WTC11 (cell line): ENCODE measurements at regions not wholly inside any gene's neighbourhood (a gene's known extent, or its start where the extent isn't known, plus 50 kb on each side); places are given as distances from the start of the nearest gene placed in this dataset.

Experiments
- ATAC-seq: fragments of 200-7000 bp; cut with Tn5 transposase; 2 replicates; pipeline ENCODE4 v1.10.0; 2021; ENCODE audit warnings: mild to moderate bottlenecking, moderate library complexity
- CTCF ChIA-PET: fragments of 300-600 bp; sonication (Branson Sonifier 250); formaldehyde crosslinking; loops from one replicate; lab custom pipeline; 2021; ENCODE audit warnings: antibody characterized with exemption; lab: Charles Lee
- POLR2A ChIA-PET: fragments of 350-600 bp; sonication (Branson Sonifier 250); formaldehyde crosslinking; loops from one replicate; lab custom pipeline; 2021; ENCODE audit warnings: antibody characterized with exemption; lab: Charles Lee
- DNase-seq: peaks from one replicate; pipeline ENCODE4 v3.0.0; 2021; ENCODE audit warnings: low spot score
- H3K27ac Mint-ChIP-seq: 2 replicates; pipeline ENCODE4 v1.8.0; 2021; ENCODE audit warnings: mixed read lengths
- H3K27me3 Mint-ChIP-seq: 2 replicates; pipeline ENCODE4 v1.8.0; 2021; ENCODE audit warnings: low read depth, mild to moderate bottlenecking, moderate library complexity, mixed read lengths
- H3K36me3 Mint-ChIP-seq: 2 replicates; pipeline ENCODE4 v1.8.0; 2021; ENCODE audit warnings: mixed read lengths
- H3K4me1 Mint-ChIP-seq: 2 replicates; pipeline ENCODE4 v1.8.0; 2022; ENCODE audit warnings: mixed read lengths
- H3K4me3 Mint-ChIP-seq: 2 replicates; pipeline ENCODE4 v1.8.0; 2021; ENCODE audit warnings: mild to moderate bottlenecking, moderate library complexity, mixed read lengths
- H3K9me3 Mint-ChIP-seq: 2 replicates; pipeline ENCODE4 v1.8.0; 2021; ENCODE audit warnings: mixed read lengths
- ATF1 ChIP-seq: sonication (generic); formaldehyde crosslinking; IDR thresholded peaks from 2 replicates; pipeline ENCODE4 v1.8.1; 2023; ENCODE audit warnings: mild to moderate bottlenecking, moderate library complexity, missing genetic modification reagents
- FOXJ3 ChIP-seq: sonication (generic); formaldehyde crosslinking; IDR thresholded peaks from 2 replicates; pipeline ENCODE4 v1.9.0; 2021; ENCODE audit warnings: missing genetic modification reagents, mild to moderate bottlenecking, borderline replicate concordance
- FOXP1 ChIP-seq: sonication (generic); formaldehyde crosslinking; IDR thresholded peaks from 2 replicates; pipeline ENCODE4 v1.8.0; 2022; ENCODE audit warnings: missing genetic modification reagents, mild to moderate bottlenecking, moderate library complexity, borderline replicate concordance
- HMGA2 ChIP-seq: fragments of 250-450 bp; sonication (Bioruptor Pico); IDR thresholded peaks from 2 replicates; pipeline ENCODE4 v1.4.0; 2021; ENCODE audit warnings: mild to moderate bottlenecking, moderate library complexity
- JUN ChIP-seq: sonication (generic); formaldehyde crosslinking; IDR thresholded peaks from 2 replicates; pipeline ENCODE4 v1.8.0; 2023; ENCODE audit warnings: mild to moderate bottlenecking, missing genetic modification reagents
- KAT7 ChIP-seq: sonication (generic); formaldehyde crosslinking; IDR thresholded peaks from 2 replicates; pipeline ENCODE4 v1.8.1; 2023; ENCODE audit warnings: missing genetic modification reagents, mild to moderate bottlenecking, borderline replicate concordance
- NFE2L1 ChIP-seq: sonication (generic); formaldehyde crosslinking; IDR thresholded peaks from 2 replicates; pipeline ENCODE4 v1.8.1; 2023; ENCODE audit warnings: missing genetic modification reagents
- NR3C1 ChIP-seq: sonication (generic); formaldehyde crosslinking; conservative IDR thresholded peaks from 2 replicates; pipeline ENCODE4 v1.8.1; 2023; ENCODE audit warnings: low read depth, mild to moderate bottlenecking, missing genetic modification reagents
- RELA ChIP-seq: sonication (generic); formaldehyde crosslinking; IDR thresholded peaks from 2 replicates; pipeline ENCODE4 v1.8.1; 2022; ENCODE audit warnings: missing genetic modification reagents, mild to moderate bottlenecking, borderline replicate concordance
- ZNF423 ChIP-seq: fragments of 250-450 bp; sonication (Bioruptor Pico); IDR thresholded peaks from 2 replicates; pipeline ENCODE4 v2.1.2; 2022; ENCODE audit warnings: mild to moderate bottlenecking, moderate library complexity
- TF ChIP-seq, protein P1 (sequence below): fragments of 200-600 bp; IDR thresholded peaks from 2 replicates; pipeline ENCODE4 v1.8.0; 2022; ENCODE audit warnings: antibody characterized with exemption
- TF ChIP-seq, protein P2 (sequence below): fragments of 250-450 bp; sonication (Bioruptor Pico); conservative IDR thresholded peaks from 2 replicates; pipeline ENCODE4 v1.9.0; 2021; ENCODE audit warnings: mild to moderate bottlenecking
- TF ChIP-seq, protein P3 (sequence below): sonication (generic); formaldehyde crosslinking; IDR thresholded peaks from 2 replicates; pipeline ENCODE4 v1.8.1; 2022; ENCODE audit warnings: mild to moderate bottlenecking, missing genetic modification reagents, moderate library complexity, borderline replicate concordance
- TF ChIP-seq, protein P4 (sequence below): sonication (generic); formaldehyde crosslinking; IDR thresholded peaks from 2 replicates; pipeline ENCODE4 v1.8.1; 2023; ENCODE audit warnings: mild to moderate bottlenecking, missing genetic modification reagents
- TF ChIP-seq, protein P5 (sequence below): fragments of 250-450 bp; sonication (Bioruptor Pico); IDR thresholded peaks from 2 replicates; pipeline ENCODE4 v1.8.0; 2021; ENCODE audit warnings: mild to moderate bottlenecking
- TF ChIP-seq, protein P6 (sequence below): sonication (generic); formaldehyde crosslinking; IDR thresholded peaks from 2 replicates; pipeline ENCODE4 v1.8.1; 2023; ENCODE audit warnings: mild to moderate bottlenecking, missing genetic modification reagents
- TF ChIP-seq, protein P7 (sequence below): fragments of 250-450 bp; sonication (Bioruptor Pico); IDR thresholded peaks from 2 replicates; pipeline ENCODE4 v2.1.2; 2022; ENCODE audit warnings: mild to moderate bottlenecking, moderate library complexity
- TF ChIP-seq, protein P8 (sequence below): sonication (generic); formaldehyde crosslinking; IDR thresholded peaks from 2 replicates; pipeline ENCODE4 v1.8.0; 2022; ENCODE audit warnings: mild to moderate bottlenecking, missing genetic modification reagents

DNA sequence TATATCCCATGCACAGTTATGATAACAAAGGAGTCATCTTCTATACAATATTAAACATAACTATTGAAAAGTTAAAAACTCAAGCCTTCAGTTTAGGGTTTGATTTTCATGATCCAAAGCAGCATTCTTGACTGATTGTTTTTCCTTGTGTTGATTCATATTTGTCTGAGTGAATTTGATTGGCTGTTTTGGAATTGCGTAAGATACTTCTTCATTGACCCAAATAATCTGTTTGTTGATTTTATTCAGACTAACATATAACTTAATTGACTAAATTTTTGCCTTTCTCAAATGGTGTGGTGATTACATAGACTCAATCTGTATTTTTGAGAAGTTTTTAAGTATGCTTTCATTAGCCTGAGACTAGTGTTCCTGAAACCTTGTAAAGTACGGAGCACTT is 305.7 kb upstream of the TNP1 start:
- Mint-ChIP-seq H3K27ac (no peak overlapping the region), H3K27me3 (no peaks in the 10 kb centered on the region; the same call in 1 of the 2 replicates), H3K9me3 (peaks cover 15% of the 10 kb centered on the region), H3K4me1 (no peaks in the 10 kb centered on the region), H3K4me3 (no peak overlapping the region), H3K36me3 (no peaks in the 10 kb centered on the region)
- ChIA-PET POLR2A (no interaction called here), CTCF (interaction anchor here (1.0 to 1.9 kb wide), 15 partner anchors 11 to 591 kb away, joined by 3 to 30 read pairs (median 6); partner anchors contain the start of gene IGFBP5)
- TF ChIP-seq, protein P1, sequence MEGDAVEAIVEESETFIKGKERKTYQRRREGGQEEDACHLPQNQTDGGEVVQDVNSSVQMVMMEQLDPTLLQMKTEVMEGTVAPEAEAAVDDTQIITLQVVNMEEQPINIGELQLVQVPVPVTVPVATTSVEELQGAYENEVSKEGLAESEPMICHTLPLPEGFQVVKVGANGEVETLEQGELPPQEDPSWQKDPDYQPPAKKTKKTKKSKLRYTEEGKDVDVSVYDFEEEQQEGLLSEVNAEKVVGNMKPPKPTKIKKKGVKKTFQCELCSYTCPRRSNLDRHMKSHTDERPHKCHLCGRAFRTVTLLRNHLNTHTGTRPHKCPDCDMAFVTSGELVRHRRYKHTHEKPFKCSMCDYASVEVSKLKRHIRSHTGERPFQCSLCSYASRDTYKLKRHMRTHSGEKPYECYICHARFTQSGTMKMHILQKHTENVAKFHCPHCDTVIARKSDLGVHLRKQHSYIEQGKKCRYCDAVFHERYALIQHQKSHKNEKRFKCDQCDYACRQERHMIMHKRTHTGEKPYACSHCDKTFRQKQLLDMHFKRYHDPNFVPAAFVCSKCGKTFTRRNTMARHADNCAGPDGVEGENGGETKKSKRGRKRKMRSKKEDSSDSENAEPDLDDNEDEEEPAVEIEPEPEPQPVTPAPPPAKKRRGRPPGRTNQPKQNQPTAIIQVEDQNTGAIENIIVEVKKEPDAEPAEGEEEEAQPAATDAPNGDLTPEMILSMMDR, result no peak
- no peak for TF ChIP-seq HMGA2 (CRISPR knock-in tag)
- no peak for TF ChIP-seq NFE2L1 (CRISPR knock-in tag)
- TF ChIP-seq JUN (CRISPR knock-in tag), result no peak
- TF ChIP-seq FOXJ3, result no peak
- no peak for TF ChIP-seq KAT7 (CRISPR knock-in tag)
- TF ChIP-seq NR3C1 (CRISPR knock-in tag), result no peak
- no peak for DNase-seq
- no peak for ATAC-seq

DNA sequence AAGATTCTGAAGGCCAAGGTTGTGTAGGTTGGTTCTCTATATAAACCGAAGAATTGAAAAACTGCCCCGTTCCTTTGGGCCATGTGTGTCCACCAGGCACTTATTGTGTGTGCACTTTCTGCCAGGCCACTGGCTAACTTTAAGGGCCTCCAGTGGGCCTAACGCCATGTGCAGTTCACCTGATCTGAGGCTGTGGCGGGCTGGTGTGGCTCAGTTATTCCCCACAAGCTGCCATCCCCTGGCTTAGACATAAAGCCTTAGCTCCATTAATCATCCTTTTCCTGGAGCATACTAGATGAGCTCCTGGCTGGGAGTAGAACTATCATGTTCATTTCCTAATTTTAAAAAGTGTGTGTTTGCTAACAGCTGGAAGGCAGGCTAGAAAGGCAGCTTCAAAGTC is 304.1 kb upstream of the TNP1 start:
- Mint-ChIP-seq H3K27me3 (no peaks in the 10 kb centered on the region; the same call in 1 of the 2 replicates), H3K27ac (no peak overlapping the region), H3K36me3 (no peaks in the 10 kb centered on the region), H3K4me3 (no peak overlapping the region), H3K9me3 (peaks cover 6% of the 10 kb centered on the region), H3K4me1 (no peaks in the 10 kb centered on the region)
- no peak for ATAC-seq
- CTCF ChIA-PET, result interaction anchor here (0.6 kb wide), 1 partner anchor 31 kb away, joined by 3 read pairs; no protein-coding TSS in a partner anchor
- TF ChIP-seq RELA (CRISPR knock-in tag) (no peak), FOXP1 (no peak), ATF1 (no peak), ZNF423 (no peak)
- TF ChIP-seq, protein P2, sequence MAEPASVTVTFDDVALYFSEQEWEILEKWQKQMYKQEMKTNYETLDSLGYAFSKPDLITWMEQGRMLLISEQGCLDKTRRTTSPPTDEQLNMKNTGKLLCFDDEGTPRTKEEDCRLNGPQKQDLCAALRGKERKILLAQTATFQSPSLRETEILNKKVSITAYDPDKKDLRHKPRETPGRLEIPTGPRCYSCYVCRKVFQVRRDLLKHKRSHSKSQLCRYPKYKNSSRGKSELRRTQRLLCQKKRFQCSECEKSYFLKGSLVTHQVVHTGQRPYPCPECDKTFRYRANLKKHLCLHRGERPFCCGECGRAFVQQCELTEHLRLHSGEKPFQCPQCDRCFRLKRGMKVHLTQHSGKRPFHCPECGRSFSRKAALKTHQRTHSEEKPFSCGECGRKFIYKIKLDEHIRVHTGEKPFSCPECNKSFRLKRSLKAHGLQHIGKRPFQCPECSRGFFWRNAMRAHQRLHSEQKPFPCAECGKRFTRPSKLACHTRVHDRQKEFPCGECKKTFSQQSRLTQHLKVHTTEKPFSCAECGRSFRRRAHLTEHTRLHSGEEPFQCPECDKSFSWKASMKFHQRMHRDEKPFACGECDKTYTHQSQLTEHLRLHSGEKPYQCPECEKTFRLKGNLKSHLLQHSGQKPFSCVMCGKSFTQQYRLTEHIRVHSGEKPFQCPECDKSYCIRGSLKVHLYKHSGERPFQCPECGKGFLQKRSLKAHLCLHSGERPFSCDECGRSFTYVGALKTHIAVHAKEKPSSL (CRISPR knock-in tag), result no peak
- TF ChIP-seq, protein P3, sequence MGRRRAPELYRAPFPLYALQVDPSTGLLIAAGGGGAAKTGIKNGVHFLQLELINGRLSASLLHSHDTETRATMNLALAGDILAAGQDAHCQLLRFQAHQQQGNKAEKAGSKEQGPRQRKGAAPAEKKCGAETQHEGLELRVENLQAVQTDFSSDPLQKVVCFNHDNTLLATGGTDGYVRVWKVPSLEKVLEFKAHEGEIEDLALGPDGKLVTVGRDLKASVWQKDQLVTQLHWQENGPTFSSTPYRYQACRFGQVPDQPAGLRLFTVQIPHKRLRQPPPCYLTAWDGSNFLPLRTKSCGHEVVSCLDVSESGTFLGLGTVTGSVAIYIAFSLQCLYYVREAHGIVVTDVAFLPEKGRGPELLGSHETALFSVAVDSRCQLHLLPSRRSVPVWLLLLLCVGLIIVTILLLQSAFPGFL, result no peak
- TF ChIP-seq, protein P4, sequence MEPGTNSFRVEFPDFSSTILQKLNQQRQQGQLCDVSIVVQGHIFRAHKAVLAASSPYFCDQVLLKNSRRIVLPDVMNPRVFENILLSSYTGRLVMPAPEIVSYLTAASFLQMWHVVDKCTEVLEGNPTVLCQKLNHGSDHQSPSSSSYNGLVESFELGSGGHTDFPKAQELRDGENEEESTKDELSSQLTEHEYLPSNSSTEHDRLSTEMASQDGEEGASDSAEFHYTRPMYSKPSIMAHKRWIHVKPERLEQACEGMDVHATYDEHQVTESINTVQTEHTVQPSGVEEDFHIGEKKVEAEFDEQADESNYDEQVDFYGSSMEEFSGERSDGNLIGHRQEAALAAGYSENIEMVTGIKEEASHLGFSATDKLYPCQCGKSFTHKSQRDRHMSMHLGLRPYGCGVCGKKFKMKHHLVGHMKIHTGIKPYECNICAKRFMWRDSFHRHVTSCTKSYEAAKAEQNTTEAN (CRISPR knock-in tag), result no peak
- TF ChIP-seq, protein P5, sequence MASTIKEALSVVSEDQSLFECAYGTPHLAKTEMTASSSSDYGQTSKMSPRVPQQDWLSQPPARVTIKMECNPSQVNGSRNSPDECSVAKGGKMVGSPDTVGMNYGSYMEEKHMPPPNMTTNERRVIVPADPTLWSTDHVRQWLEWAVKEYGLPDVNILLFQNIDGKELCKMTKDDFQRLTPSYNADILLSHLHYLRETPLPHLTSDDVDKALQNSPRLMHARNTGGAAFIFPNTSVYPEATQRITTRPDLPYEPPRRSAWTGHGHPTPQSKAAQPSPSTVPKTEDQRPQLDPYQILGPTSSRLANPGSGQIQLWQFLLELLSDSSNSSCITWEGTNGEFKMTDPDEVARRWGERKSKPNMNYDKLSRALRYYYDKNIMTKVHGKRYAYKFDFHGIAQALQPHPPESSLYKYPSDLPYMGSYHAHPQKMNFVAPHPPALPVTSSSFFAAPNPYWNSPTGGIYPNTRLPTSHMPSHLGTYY (CRISPR knock-in tag), result no peak
- TF ChIP-seq, protein P6, sequence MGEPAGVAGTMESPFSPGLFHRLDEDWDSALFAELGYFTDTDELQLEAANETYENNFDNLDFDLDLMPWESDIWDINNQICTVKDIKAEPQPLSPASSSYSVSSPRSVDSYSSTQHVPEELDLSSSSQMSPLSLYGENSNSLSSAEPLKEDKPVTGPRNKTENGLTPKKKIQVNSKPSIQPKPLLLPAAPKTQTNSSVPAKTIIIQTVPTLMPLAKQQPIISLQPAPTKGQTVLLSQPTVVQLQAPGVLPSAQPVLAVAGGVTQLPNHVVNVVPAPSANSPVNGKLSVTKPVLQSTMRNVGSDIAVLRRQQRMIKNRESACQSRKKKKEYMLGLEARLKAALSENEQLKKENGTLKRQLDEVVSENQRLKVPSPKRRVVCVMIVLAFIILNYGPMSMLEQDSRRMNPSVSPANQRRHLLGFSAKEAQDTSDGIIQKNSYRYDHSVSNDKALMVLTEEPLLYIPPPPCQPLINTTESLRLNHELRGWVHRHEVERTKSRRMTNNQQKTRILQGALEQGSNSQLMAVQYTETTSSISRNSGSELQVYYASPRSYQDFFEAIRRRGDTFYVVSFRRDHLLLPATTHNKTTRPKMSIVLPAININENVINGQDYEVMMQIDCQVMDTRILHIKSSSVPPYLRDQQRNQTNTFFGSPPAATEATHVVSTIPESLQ (CRISPR knock-in tag), result no peak
- TF ChIP-seq, protein P7, sequence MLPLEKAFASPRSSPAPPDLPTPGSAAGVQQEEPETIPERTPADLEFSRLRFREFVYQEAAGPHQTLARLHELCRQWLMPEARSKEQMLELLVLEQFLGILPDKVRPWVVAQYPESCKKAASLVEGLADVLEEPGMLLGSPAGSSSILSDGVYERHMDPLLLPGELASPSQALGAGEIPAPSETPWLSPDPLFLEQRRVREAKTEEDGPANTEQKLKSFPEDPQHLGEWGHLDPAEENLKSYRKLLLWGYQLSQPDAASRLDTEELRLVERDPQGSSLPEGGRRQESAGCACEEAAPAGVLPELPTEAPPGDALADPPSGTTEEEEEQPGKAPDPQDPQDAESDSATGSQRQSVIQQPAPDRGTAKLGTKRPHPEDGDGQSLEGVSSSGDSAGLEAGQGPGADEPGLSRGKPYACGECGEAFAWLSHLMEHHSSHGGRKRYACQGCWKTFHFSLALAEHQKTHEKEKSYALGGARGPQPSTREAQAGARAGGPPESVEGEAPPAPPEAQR (CRISPR knock-in tag), result no peak
- TF ChIP-seq, protein P8, sequence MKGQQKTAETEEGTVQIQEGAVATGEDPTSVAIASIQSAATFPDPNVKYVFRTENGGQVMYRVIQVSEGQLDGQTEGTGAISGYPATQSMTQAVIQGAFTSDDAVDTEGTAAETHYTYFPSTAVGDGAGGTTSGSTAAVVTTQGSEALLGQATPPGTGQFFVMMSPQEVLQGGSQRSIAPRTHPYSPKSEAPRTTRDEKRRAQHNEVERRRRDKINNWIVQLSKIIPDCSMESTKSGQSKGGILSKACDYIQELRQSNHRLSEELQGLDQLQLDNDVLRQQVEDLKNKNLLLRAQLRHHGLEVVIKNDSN (CRISPR knock-in tag), result no peak
- no peak for DNase-seq
- POLR2A ChIA-PET, result no interaction called here
